AG09319 (cell line): ENCODE measurements at regions not wholly inside any gene's neighbourhood (a gene's known extent, or its start where the extent isn't known, plus 50 kb on each side); places are given as distances from the start of the nearest gene placed in this dataset.
"Not testable (repeated sequence)": the region's sequence is repeated elsewhere in the genome, so short reads cannot be mapped to it uniquely, and the experiment has no call there.

ENCODE experiments used
- DNase-seq: peaks from one replicate; pipeline ENCODE4 v3.0.0-alpha.2; 2010; ENCODE audit warnings: low read depth; ENCODE audit errors: extremely low read depth
- CTCF ChIP-seq: IDR thresholded peaks from 2 replicates; pipeline ENCODE4 v1.5.1; 2011; ENCODE audit warnings: low read depth, mild to moderate bottlenecking, inconsistent platforms, low read length, moderate library complexity

DNA sequence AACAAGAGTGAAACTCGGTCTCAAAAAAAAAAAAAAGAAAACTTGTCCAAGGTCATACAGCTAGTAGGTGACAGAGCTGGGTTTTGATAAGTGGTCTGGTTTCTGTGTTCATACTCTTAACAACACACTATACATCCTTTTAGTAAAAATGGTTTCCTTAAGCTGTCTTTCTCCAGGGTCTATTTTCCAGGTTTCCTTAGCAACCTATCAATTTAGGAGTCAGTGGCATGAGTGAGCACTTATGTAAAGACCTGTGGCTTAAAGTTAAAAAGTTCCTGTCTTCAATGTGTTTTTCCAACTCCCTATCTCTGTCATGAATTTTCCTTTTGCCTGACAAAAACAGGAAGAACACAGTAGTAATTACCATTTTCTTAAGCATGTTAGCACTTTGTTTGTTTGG, 480.5 kb downstream of the TMEM135 start:
- DNase-seq: no peak
- TF ChIP-seq CTCF: no peak

DNA sequence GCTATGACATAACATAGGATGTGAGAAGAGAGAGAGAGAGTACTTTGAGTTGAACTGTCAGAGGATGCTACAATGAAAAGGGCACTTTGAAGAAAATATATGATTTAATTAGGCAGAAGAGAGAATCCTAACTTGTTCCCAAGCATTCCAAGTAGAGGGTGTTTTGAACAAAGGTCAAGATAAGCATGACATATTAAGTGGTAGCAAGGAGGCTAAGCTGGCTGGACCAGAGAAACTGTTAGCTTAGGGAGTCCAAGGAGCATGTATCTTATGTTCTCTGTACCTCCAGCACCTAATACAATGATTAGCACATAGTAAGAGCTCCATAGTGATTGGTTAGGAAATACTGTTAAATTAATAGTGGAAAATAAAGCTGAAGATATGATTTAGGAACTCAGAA, 479.6 kb downstream of the TMEM135 start:
- no peak for TF ChIP-seq CTCF
- DNase-seq: no peak

DNA sequence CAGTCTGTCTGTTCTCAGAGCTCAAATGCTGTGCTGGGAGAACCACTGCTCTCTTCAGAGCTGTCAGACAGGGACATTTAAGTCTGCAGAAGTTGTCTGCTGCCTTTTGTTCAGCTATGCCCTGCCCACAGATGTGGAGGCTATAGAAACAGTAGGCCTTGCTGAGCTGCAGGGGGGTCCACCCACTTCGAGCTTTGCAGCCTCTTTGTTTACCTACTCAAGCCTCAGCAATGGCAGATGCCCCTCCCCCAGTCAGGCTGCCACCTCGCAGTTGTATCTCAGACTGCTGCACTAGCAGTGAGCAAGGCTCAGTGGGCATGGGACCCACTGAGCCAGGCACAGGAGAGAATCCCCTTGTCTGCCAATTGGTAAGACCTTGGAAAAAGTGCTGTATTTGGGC, 470.0 kb downstream of the TMEM135 start:
- DNase-seq: not testable (repeated sequence)

GRCh38 chr11:87506946-87507345, 469.2 kb downstream of the TMEM135 start:
- not testable (repeated sequence) for DNase-seq

DNA sequence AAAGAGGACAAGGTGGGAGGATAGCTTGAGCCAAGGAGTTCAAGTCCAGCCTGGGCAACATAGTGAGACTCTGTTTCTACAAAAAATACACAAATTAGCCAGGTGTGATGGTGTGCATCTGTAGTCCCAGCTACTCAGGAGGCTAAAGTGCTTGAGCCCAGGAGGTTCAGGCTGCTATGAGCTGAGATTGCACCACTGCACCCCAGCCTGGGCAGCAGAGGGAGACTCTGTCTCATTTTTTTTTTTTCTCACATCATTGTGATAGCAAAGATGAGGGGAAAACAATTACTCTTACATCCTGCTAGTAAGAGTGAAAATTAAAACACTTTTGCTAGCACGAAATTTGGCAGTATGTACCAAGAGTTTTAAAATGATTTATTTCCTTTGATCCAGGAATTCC, 463.7 kb downstream of the TMEM135 start:
- DNase-seq: no peak
- TF ChIP-seq CTCF: no peak

DNA sequence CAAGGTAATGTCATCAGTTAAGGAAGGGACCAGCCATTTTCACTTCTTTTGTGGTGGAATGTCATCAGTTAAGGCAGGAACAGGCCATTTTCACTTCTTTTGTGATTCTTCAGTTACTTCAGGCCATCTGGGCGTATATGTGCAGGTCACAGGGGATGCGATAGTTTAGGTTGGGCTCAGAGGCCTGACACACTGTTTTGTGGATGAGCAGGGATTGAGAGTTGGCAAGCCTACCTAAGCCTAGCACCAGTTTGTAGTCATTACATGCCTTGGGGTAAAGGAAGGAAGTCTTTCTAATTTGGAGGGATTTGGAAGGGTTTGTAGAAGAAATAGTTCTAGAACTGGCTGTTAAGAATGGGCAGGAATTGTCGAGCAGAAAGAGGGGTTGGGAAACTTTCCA, 457.2 kb downstream of the TMEM135 start:
- DNase-seq: not testable (repeated sequence)

GRCh38 chr11:87494026-87494425, 456.3 kb downstream of the TMEM135 start:
- not testable (repeated sequence) for DNase-seq

GRCh38 chr11:87493516-87493915, 455.8 kb downstream of the TMEM135 start:
- TF ChIP-seq CTCF: no peak
- DNase-seq: no peak

DNA sequence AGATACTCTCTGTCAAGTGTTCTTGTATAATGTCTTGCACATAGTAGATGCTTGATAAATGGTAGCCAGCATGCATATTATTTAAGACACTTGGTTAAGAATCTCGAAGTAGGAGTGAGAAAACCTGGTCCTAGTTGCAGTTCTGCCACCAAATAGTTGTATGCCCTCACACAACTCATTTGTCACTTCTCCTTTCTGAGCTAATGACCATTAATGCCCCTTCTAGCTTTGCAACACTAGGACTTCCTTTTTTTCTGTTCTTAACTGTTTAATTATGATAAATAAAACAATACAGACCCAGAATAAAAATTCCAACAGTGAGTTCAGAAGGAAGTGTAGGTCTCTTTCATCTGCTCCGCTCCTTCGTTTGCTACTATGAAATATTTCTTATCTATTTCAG, 453.6 kb downstream of the TMEM135 start:
- DNase-seq: no peak
- no peak for TF ChIP-seq CTCF

DNA sequence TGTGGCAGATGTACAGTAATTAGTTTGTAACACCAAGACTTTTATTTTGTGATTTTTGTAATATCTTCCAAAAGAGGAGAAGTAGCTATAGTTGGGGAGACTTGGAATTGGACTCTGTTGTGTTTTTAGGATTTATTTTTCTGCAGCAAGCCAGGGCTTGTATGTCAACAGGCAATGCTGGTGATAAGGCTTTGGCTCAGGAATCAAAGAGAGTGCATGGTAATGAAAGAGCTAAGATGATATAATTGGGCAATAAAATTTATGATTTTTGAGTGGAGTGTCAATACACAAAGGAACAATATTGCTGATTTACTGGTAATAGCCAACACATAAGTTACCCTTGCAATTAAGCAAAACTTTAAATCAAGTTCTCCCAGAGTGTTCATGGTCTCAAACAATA, 452.9 kb downstream of the TMEM135 start:
- no peak for TF ChIP-seq CTCF
- no peak for DNase-seq
